Upper lobe of left lung (tissue), 4 donors: ENCODE measurements at regions not wholly inside any gene's neighbourhood (a gene's known extent, or its start where the extent isn't known, plus 50 kb on each side); places are given as distances from the start of the nearest gene placed in this dataset.
"Not testable (repeated sequence)": the region's sequence is repeated elsewhere in the genome, so short reads cannot be mapped to it uniquely, and the experiment has no call there.

Experiments used
- CTCF ChIP-seq, 6 experiments: fragments of 450-650 bp in 4 of 6; fragments of 200-600 bp in 2 of 6; sonication (generic) in 2 of 6; IDR thresholded peaks; one replicate each; pipeline ENCODE4 v1.5.1; 2016 to 2019; ENCODE audit warnings: antibody characterized with exemption in 6 of 6
- POLR2AphosphoS5 ChIP-seq, 2 donors: sonication (generic); formaldehyde crosslinking; IDR thresholded peaks; one replicate each; pipeline ENCODE4 v1.5.1; 2017; ENCODE audit warnings: antibody characterized with exemption in 2 of 2

DNA sequence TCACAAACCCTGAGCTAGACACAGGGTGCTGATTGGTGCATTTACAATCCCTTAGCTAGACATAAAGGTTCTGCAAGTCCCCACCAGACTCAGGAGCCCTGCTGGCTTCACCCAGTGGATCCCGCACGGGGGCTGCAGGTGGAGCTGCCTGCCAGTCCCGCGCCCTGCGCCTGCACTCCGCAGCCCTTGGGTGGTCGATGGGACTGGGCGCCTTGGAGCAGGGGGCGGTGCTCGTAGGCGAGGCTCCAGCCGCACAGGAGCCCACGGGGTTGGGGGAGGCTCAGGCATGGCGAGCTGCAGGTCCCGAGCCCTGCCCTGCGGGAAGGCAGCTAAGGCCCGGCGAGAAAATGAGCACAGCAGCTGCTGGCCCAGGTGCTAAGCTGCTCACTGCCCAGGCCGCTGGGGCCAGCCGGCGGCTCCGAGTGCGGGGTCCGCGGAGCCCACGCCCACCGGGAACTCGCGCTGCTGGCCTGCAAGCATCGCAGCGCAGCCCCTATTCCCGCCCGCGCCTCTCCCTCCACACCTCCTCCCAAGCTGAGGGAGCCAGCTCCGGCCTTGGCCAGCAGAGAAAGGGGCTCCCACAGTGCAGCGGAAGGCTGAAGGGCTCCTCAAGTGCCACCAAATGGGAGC, 155.2 kb downstream of the SLC25A46 start:
- TF ChIP-seq CTCF, POLR2AphosphoS5 (IDR thresholded peaks at IDR 0.05): not testable (repeated sequence)
